Body of pancreas (tissue), 4 donors: ENCODE measurements at regions not wholly inside any gene's neighbourhood (a gene's known extent, or its start where the extent isn't known, plus 50 kb on each side); places are given as distances from the start of the nearest gene placed in this dataset.

Source experiments
- ATAC-seq: fragments of 150-250 bp; one replicate; pipeline ENCODE4 v1.9.1; 2016
- DNase-seq, 4 donors: peaks; one replicate each; pipeline ENCODE4 v3.0.0-alpha.2; 2019
- H3K27ac ChIP-seq, 4 donors: fragments of 200-600 bp; sonication (generic); 1 replicate in 3 of 4; 2 replicates in 1 of 4; pipeline versions ENCODE4 v1.5.1 to v1.6.1; 2016 to 2019; ENCODE audit warnings: mild to moderate bottlenecking in 1 of 4, mixed read lengths in 1 of 4, moderate library complexity in 1 of 4
- H3K27me3 ChIP-seq, 2 donors: fragments of 200-600 bp; sonication (generic); one replicate each; pipeline ENCODE4 v1.6.0; 2016; ENCODE audit warnings: mild to moderate bottlenecking in 1 of 2
- H3K36me3 ChIP-seq, 2 donors: fragments of 200-600 bp; sonication (generic); replicated peaks in 1 of 2; 2 replicates each; pipeline ENCODE4 v1.5.1; 2016; ENCODE audit warnings: low read depth in 2 of 2; ENCODE audit not compliant: insufficient read depth in 1 of 2
- H3K4me1 ChIP-seq: fragments of 200-600 bp; sonication (generic); one replicate; pipeline ENCODE4 v1.6.0; 2016
- H3K4me3 ChIP-seq, 2 donors: fragments of 200-600 bp; sonication (generic); 1 replicate in 1 of 2; 2 replicates in 1 of 2; pipeline ENCODE4 v1.5.1; 2016 to 2019
- H3K9me3 ChIP-seq, 3 donors: fragments of 200-600 bp; sonication (generic); 1 replicate in 2 of 3; 2 replicates in 1 of 3; pipeline ENCODE4 v1.5.1; 2016
- POLR2A ChIP-seq, 3 donors: fragments of 450-650 bp; IDR thresholded peaks; one replicate each; pipeline ENCODE4 v1.6.1; 2016; ENCODE audit warnings: antibody characterized with exemption in 3 of 3, mild to moderate bottlenecking in 2 of 3
- WGBS, 2 donors: methylation state at CpG; one replicate each; pipeline ENCODE4 v1.1.5; 2017; 5-methylcytosine and 5-hydroxymethylcytosine counted together
- intact Hi-C: fragments of 100-400 bp; cut with DNase I; formaldehyde crosslinking; loops from one replicate; pipeline ENCODE4 v1.15.1; 2023
- TF ChIP-seq, protein P1 (sequence below), 7 experiments: fragments of 450-650 bp in 4 of 7; fragments of 200-600 bp in 3 of 7; sonication (generic) in 3 of 7; IDR thresholded peaks; one replicate each; pipeline ENCODE4 v1.5.1; 2016 to 2019; ENCODE audit warnings: antibody characterized with exemption in 7 of 7

- H3K4me1 ChIP-seq = peaks cover 29% of the 10 kb centered on the region
- ATAC-seq = no peak
- H3K9me3 ChIP-seq = no peaks in the 10 kb centered on the region
These were observed 83.2 kb downstream of the NR2F2 start for GRCh38 chr15:96413657-96414056.

DNA sequence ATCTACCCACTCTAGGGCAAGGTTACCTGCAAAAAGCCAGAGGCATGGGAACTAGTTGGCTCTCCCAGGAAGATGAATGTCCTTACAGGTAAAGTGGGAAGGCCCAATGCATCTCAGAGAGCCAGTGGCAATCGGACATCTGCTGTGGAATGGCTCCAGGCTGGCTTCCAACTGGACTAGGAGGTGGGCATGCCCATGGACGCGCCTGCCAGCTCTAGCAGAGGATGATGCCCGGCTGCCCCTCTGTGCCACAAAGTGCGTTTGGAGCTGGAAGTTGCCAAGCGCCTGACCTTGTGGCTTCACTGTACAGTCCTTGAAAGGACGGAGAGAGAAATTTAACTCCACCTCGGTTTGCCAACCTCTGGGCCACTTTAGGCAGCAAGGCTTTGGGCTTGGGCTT, 84.4 kb downstream of the NR2F2 start:
- TF ChIP-seq, protein P1, sequence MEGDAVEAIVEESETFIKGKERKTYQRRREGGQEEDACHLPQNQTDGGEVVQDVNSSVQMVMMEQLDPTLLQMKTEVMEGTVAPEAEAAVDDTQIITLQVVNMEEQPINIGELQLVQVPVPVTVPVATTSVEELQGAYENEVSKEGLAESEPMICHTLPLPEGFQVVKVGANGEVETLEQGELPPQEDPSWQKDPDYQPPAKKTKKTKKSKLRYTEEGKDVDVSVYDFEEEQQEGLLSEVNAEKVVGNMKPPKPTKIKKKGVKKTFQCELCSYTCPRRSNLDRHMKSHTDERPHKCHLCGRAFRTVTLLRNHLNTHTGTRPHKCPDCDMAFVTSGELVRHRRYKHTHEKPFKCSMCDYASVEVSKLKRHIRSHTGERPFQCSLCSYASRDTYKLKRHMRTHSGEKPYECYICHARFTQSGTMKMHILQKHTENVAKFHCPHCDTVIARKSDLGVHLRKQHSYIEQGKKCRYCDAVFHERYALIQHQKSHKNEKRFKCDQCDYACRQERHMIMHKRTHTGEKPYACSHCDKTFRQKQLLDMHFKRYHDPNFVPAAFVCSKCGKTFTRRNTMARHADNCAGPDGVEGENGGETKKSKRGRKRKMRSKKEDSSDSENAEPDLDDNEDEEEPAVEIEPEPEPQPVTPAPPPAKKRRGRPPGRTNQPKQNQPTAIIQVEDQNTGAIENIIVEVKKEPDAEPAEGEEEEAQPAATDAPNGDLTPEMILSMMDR (IDR thresholded peaks at IDR 0.05) = no peak
- no peak for TF ChIP-seq POLR2A (IDR thresholded peaks at IDR 0.05)
- Histone ChIP-seq H3K4me3 (no peak overlapping the region), H3K27ac (no peak overlapping the region), H3K27me3 (peaks cover 0 to 38% of the 10 kb centered on the region in 2 donors), H3K9me3 (no peaks in the 10 kb centered on the region), H3K4me1 (peaks cover 17% of the 10 kb centered on the region), H3K36me3 (no peaks in the 10 kb centered on the region)
- DNase-seq (no peak), ATAC-seq (no peak)
- 5 to 18% methylated on average over 4 to 8 of the region's 8 CpGs for WGBS, 2 donors
- intact Hi-C loops = no loop called here

More at GRCh38 chr15:96413657-96414056, 83.2 kb downstream of the NR2F2 start:
- H3K4me3 ChIP-seq = no peak overlapping the region
- no peak for TF ChIP-seq POLR2A (IDR thresholded peaks at IDR 0.05)
- TF ChIP-seq, protein P1 (IDR thresholded peaks at IDR 0.05) = no peak
- whole genome bisulfite sequencing, 2 donors = 7 to 11% methylated on average over 9 of the region's 9 CpGs
- H3K36me3 ChIP-seq = no peaks in the 10 kb centered on the region
- no peak overlapping the region for H3K27ac ChIP-seq
- DNase-seq = no peak
- intact Hi-C loops = no loop called here
- peaks cover 0 to 45% of the 10 kb centered on the region in 2 donors for H3K27me3 ChIP-seq

- intact Hi-C loops = no loop called here
These were observed 85.2 kb downstream of the NR2F2 start for GRCh38 chr15:96415513-96416217.

DNA sequence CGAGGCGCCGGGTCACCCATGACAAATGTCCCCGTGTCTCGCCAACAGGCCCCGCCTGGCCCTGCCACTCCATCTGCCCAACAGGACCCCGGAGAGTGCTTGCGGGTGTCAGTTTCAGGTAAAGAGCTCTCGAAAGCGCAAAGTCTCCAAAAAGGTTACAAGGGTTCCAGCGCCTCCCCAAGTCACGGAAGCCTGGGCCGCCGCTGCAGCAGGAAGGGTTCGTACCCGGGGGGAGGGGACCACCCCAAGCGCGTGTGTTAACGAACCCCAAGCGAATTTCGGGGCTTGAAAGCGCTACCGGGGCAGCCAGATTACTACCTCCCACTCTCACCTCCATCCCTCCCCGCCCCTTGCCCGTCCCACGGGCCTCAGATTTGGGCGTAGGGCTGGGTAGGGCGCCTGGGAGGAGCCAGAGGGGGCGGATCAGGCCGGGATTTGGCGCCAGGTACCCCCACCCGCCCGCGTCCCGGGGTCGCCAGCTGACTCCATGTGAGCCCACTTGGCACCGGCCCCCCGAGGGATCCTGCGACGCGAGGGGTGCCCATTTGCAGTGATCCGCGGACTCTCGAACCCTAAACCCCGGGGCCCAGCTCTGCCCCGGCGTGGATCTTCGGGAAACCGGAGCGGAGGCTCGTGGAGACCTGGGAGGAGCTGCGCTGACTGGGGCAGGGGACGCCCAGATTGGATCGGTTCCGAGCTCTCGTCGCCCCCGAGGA, 85.9 kb downstream of the NR2F2 start:
- H3K4me3 ChIP-seq = no peak overlapping the region
- no peak for TF ChIP-seq POLR2A (IDR thresholded peaks at IDR 0.05)
- TF ChIP-seq, protein P1 (IDR thresholded peaks at IDR 0.05) = no peak
- peaks cover 16% of the 10 kb centered on the region for H3K4me1 ChIP-seq
- no peak overlapping the region for H3K27ac ChIP-seq
- intact Hi-C loops = no loop called here
- no peak for ATAC-seq
- no peak for DNase-seq
- 4 to 14% methylated on average over 25 to 58 of the region's 58 CpGs for WGBS, 2 donors
- no peaks in the 10 kb centered on the region for H3K9me3 ChIP-seq
- H3K27me3 ChIP-seq = peaks cover 0 to 33% of the 10 kb centered on the region in 2 donors
- no peaks in the 10 kb centered on the region for H3K36me3 ChIP-seq

More at GRCh38 chr15:96415513-96416217, 85.2 kb downstream of the NR2F2 start:
- ATAC-seq (no peak), DNase-seq (no peak)
- H3K36me3 ChIP-seq = no peaks in the 10 kb centered on the region
- no peak overlapping the region for H3K4me3 ChIP-seq
- WGBS, 2 donors = 12% methylated on average over 21 of the region's 21 CpGs
- no peaks in the 10 kb centered on the region for H3K9me3 ChIP-seq
- H3K27me3 ChIP-seq = peaks cover 0 to 35% of the 10 kb centered on the region in 2 donors
- no peak overlapping the region for H3K27ac ChIP-seq
- no peak for TF ChIP-seq POLR2A (IDR thresholded peaks at IDR 0.05)
- TF ChIP-seq, protein P1 (IDR thresholded peaks at IDR 0.05) = no peak
- peaks cover 16% of the 10 kb centered on the region for H3K4me1 ChIP-seq
